ENCODE measurements at regions not wholly inside any gene's neighbourhood (a gene's known extent, or its start where the extent isn't known, plus 50 kb on each side); places are given as distances from the start of the nearest gene placed in this dataset.

DNA sequence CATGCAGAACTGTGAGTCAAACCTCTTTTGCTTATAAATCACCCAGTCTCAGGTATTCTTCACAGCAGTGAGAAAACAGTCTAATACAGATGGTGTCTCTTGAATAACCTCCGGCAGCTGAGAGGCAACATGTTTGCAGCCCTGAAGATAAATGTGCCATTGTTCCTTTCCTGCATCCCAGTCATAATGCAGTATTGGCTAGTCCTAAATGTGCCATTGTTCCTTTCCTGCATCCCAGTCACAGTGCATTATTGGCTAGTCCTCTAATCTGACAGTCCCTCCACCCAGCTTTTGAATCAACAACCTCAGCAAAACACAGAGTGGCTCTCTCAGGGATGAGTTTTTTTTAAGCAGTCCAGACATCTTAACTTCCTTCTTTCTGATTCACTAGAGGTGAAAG lies 550.7 kb downstream of the RIT2 start:
- no peak for DNase-seq
- Histone ChIP-seq H3K27ac (no peak overlapping the region), H3K4me3 (no peak overlapping the region), H3K27me3 (no peaks in the 10 kb centered on the region), H3K9me3 (no peaks in the 10 kb centered on the region), H3K4me1 (no peaks in the 10 kb centered on the region), H3K36me3 (no peaks in the 10 kb centered on the region)
- 69% methylated on average over 1 of the region's 1 CpG; no CpG with 5 or more reads in 1 of the 2 donors for WGBS, 2 donors (ENCODE audit: low coverage in 1 of 2)
- intact Hi-C loops (cut with DNase I; ENCODE audit: low total_unique reads) (no loop called here), in situ Hi-C loops (cut with MboI; ENCODE audit: low pct_ligation_motif_present in 1 of 4, low pct_unique_long_range_greater_than_20kb in 1 of 4, low sequenced_read_pairs in 3 of 4) (no loop called here)
- TF ChIP-seq POLR2A (IDR thresholded peaks at IDR 0.05) (no peak), EP300 (IDR thresholded peaks at IDR 0.05; ENCODE audit: low read depth) (no peak), POLR2AphosphoS5 (IDR thresholded peaks at IDR 0.05) (no peak)
- TF ChIP-seq, protein P1, sequence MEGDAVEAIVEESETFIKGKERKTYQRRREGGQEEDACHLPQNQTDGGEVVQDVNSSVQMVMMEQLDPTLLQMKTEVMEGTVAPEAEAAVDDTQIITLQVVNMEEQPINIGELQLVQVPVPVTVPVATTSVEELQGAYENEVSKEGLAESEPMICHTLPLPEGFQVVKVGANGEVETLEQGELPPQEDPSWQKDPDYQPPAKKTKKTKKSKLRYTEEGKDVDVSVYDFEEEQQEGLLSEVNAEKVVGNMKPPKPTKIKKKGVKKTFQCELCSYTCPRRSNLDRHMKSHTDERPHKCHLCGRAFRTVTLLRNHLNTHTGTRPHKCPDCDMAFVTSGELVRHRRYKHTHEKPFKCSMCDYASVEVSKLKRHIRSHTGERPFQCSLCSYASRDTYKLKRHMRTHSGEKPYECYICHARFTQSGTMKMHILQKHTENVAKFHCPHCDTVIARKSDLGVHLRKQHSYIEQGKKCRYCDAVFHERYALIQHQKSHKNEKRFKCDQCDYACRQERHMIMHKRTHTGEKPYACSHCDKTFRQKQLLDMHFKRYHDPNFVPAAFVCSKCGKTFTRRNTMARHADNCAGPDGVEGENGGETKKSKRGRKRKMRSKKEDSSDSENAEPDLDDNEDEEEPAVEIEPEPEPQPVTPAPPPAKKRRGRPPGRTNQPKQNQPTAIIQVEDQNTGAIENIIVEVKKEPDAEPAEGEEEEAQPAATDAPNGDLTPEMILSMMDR (IDR thresholded peaks at IDR 0.05): no peak

DNA sequence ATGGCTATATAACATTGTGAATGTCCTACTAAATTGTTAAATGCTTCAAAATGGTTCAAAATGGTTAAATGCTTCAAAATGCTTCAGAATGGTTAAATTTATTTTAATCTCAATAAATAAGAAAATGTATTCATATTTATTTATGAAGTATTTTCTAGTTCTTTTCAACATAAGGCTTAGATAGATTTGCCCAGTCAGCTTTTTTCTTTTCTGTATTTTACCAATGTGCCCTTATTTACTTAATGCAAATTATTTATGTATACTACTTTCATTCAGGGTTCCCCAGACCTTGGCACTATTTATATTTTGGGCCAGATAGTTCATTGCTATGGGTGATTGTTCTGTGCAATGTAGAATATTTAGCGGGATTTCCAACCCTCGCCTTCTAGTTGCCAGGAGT lies 546.7 kb downstream of the RIT2 start:
- Histone ChIP-seq H3K4me3 (no peak overlapping the region), H3K27me3 (no peaks in the 10 kb centered on the region), H3K36me3 (no peaks in the 10 kb centered on the region), H3K4me1 (no peaks in the 10 kb centered on the region), H3K27ac (no peak overlapping the region), H3K9me3 (no peaks in the 10 kb centered on the region)
- TF ChIP-seq, protein P1 (IDR thresholded peaks at IDR 0.05): no peak
- no peak for TF ChIP-seq POLR2AphosphoS5 (IDR thresholded peaks at IDR 0.05)
- no peak for TF ChIP-seq POLR2A (IDR thresholded peaks at IDR 0.05)
- no peak for TF ChIP-seq EP300 (IDR thresholded peaks at IDR 0.05; ENCODE audit: low read depth)
- no peak for DNase-seq
- intact Hi-C loops (cut with DNase I; ENCODE audit: low total_unique reads): no loop called here
- 99% methylated on average over 2 of the region's 2 CpGs; no CpG with 5 or more reads in 1 of the 2 donors for WGBS, 2 donors (ENCODE audit: low coverage in 1 of 2)
- in situ Hi-C loops (cut with MboI; ENCODE audit: low pct_ligation_motif_present in 1 of 4, low pct_unique_long_range_greater_than_20kb in 1 of 4, low sequenced_read_pairs in 3 of 4): no loop called here

DNA sequence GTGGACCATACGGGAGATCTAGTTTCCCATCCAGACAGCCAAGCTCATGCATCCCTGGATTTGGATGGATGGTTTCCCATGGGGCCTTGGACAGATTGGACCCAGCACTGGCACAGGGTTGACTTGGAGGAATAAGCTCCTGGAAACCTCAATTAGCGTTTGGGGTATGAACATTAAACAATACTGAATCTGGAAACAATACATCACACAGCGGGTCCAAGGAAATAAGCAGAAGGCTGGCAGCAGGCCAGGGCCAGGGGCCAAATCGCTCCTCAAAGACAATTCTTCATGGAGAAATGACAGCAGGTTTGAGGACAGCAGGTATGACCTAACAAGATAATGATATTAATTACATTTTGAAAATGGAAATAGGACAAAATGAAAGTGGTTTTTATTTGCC lies 540.6 kb downstream of the RIT2 start:
- H3K4me3 ChIP-seq: no peak overlapping the region
- H3K27ac ChIP-seq: no peak overlapping the region
- intact Hi-C loops (cut with DNase I; ENCODE audit: low total_unique reads): no loop called here
- no peaks in the 10 kb centered on the region for H3K36me3 ChIP-seq
- H3K27me3 ChIP-seq: no peaks in the 10 kb centered on the region
- no peaks in the 10 kb centered on the region for H3K4me1 ChIP-seq
- H3K9me3 ChIP-seq: no peaks in the 10 kb centered on the region
- in situ Hi-C loops (cut with MboI; ENCODE audit: low pct_ligation_motif_present in 1 of 4, low pct_unique_long_range_greater_than_20kb in 1 of 4, low sequenced_read_pairs in 3 of 4): no loop called here
- TF ChIP-seq EP300 (IDR thresholded peaks at IDR 0.05; ENCODE audit: low read depth): no peak
- DNase-seq: no peak
- 40 to 52% methylated on average over 1 to 4 of the region's 4 CpGs for WGBS, 2 donors (ENCODE audit: low coverage in 1 of 2)

DNA sequence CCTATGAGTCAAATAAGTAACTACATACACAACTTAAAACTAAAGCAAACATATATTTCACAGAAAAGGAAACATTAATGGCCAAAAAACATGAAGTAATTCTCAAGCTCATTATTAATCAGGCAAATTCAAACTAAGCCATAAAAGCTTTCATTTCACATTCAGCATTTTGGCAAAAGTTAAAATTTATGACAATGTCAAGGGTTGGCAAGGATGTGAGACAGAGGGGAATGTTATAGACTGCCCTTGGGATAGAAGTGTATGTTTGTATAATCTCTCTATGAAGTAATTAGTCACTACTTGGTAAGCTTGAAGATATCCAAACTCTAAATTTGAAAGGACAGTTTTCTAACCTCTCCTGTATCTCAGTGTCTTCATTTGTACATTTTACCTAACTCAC lies 539.4 kb downstream of the RIT2 start:
- Histone ChIP-seq H3K9me3 (no peaks in the 10 kb centered on the region), H3K27me3 (no peaks in the 10 kb centered on the region), H3K4me1 (no peaks in the 10 kb centered on the region), H3K4me3 (no peak overlapping the region), H3K36me3 (no peaks in the 10 kb centered on the region), H3K27ac (no peak overlapping the region)
- in situ Hi-C loops (cut with MboI; ENCODE audit: low pct_ligation_motif_present in 1 of 4, low pct_unique_long_range_greater_than_20kb in 1 of 4, low sequenced_read_pairs in 3 of 4) (no loop called here), intact Hi-C loops (cut with DNase I; ENCODE audit: low total_unique reads) (no loop called here)
- no peak for DNase-seq
- TF ChIP-seq POLR2AphosphoS5 (IDR thresholded peaks at IDR 0.05) (no peak), POLR2A (IDR thresholded peaks at IDR 0.05) (no peak), EP300 (IDR thresholded peaks at IDR 0.05; ENCODE audit: low read depth) (no peak)
- TF ChIP-seq, protein P1 (IDR thresholded peaks at IDR 0.05): no peak

DNA sequence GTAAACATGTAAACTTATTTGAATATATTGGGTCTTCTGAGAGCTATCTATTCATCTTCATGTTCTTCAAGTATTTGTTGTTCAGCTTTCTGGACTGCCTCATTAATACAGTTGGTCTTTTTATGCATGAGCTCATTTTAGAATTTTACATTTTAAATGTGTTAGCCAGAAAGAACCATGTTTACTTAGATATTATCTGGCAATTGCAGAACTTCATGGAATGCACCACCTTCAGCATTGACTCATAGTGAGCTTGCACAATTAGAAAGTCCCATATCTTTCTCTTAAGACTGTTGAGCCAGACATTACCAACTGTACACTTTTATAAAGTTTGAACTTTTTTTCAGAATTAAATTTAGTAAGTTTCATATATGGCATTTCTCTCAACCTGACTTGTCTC lies 536.7 kb downstream of the RIT2 start:
- intact Hi-C loops (cut with DNase I; ENCODE audit: low total_unique reads): no loop called here
- Histone ChIP-seq H3K27ac (no peak overlapping the region), H3K4me3 (no peak overlapping the region), H3K36me3 (no peaks in the 10 kb centered on the region), H3K27me3 (no peaks in the 10 kb centered on the region), H3K9me3 (no peaks in the 10 kb centered on the region), H3K4me1 (no peaks in the 10 kb centered on the region)
- no peak for DNase-seq
- TF ChIP-seq POLR2A (IDR thresholded peaks at IDR 0.05) (no peak), EP300 (IDR thresholded peaks at IDR 0.05; ENCODE audit: low read depth) (no peak)
- TF ChIP-seq, protein P1 (IDR thresholded peaks at IDR 0.05): no peak
- in situ Hi-C loops (cut with MboI; ENCODE audit: low pct_ligation_motif_present in 1 of 4, low pct_unique_long_range_greater_than_20kb in 1 of 4, low sequenced_read_pairs in 3 of 4): no loop called here
